PC-3 (cell line): ENCODE measurements at regions not wholly inside any gene's neighbourhood (a gene's known extent, or its start where the extent isn't known, plus 50 kb on each side); places are given as distances from the start of the nearest gene placed in this dataset.

Experiments used
- EZH2 ChIP-seq: fragments of 300-600 bp; sonication (generic); IDR thresholded peaks from one replicate; pipeline ENCODE4 v1.6.1; 2017; ENCODE audit warnings: antibody characterized with exemption, mild to moderate bottlenecking, low read length; ENCODE audit not compliant: unreplicated experiment
- EZH2phosphoT487 ChIP-seq: fragments of 300-600 bp; sonication (generic); IDR thresholded peaks from 2 replicates; pipeline ENCODE4 v1.6.1; 2018; ENCODE audit warnings: mild to moderate bottlenecking, antibody characterized with exemption, low read length, borderline replicate concordance
- TF ChIP-seq, protein P1 (sequence below): fragments of 300-600 bp; sonication (generic); conservative IDR thresholded peaks from 2 replicates; pipeline ENCODE4 v1.5.1; 2017; ENCODE audit warnings: antibody characterized with exemption, low read depth, mild to moderate bottlenecking, low read length

DNA sequence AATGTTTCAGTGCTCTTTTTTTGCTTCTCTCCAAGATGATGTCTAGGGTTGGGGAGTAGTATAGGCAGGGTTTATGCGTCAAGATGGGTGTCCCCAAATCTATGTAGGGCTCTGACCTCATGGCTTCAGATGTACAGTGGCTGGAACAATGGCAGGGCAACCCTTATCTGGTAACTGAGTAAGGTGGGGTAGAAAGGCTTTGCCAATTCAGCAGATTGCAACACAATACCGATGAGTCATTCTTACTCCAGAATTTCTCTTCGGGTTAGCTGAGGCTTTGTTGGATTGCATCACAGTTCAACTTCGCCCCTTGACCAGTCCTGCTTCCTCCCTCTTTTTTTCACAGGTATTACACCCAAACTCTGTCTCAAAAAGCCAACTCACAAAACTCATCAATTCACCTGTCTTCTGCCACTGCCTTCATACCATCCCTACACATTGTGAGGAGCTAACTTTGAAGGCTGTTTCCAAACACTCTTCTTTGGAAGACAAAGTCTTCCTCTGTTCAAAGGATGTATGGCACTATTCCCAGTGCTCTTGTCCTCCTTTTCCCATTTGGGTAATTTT, 190.2 kb upstream of the CNOT2 start:
- TF ChIP-seq EZH2 = no peak
- TF ChIP-seq, protein P1, sequence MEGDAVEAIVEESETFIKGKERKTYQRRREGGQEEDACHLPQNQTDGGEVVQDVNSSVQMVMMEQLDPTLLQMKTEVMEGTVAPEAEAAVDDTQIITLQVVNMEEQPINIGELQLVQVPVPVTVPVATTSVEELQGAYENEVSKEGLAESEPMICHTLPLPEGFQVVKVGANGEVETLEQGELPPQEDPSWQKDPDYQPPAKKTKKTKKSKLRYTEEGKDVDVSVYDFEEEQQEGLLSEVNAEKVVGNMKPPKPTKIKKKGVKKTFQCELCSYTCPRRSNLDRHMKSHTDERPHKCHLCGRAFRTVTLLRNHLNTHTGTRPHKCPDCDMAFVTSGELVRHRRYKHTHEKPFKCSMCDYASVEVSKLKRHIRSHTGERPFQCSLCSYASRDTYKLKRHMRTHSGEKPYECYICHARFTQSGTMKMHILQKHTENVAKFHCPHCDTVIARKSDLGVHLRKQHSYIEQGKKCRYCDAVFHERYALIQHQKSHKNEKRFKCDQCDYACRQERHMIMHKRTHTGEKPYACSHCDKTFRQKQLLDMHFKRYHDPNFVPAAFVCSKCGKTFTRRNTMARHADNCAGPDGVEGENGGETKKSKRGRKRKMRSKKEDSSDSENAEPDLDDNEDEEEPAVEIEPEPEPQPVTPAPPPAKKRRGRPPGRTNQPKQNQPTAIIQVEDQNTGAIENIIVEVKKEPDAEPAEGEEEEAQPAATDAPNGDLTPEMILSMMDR = no peak
- no peak for TF ChIP-seq EZH2phosphoT487
